ENCODE measurements at regions not wholly inside any gene's neighbourhood (a gene's known extent, or its start where the extent isn't known, plus 50 kb on each side); places are given as distances from the start of the nearest gene placed in this dataset.

DNA sequence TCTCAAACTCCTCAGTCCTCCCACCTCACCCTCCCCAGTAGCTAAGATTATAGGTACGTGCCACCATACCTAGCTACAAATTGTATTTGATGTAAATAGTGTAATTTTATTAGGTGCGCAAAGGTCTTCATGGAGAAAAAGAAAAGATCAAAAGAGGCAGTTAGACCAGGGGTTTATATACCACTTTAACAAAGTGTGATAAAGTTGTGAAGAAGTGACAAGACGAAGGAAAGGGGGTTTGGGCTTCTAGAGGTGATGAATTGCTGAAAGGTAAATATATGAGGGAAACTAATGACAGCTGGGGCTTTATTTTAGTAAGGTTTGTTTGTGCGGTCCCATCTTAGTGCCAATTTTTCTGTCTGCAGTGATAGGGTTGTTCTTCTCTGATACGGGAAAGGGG is 105.3 kb downstream of the CD24 start:
- H3K27ac ChIP-seq (ENCODE audit: extremely low read depth, low read depth, low read length), result no peak overlapping the region
- no peaks in the 10 kb centered on the region for H3K9me3 ChIP-seq (replicated peaks; ENCODE audit: control insufficient read depth, insufficient read depth, low read depth, low read length)
- ChIA-PET POLR2A (interaction anchor here (0.6 kb wide), 2 partner anchors 47 to 1391 kb away, joined by 3 read pairs; partner anchors contain the start of gene SNX3), CTCF (ENCODE audit: low intra/inter-chr PET ratio) (no interaction called here)
- DNase-seq (ENCODE audit: extremely low read depth in 1 of 4, low spot score in 3 of 4) (no peak), FAIRE-seq (no peak), ATAC-seq (no peak)
- TF ChIP-seq SIX5 (IDR thresholded peaks at IDR 0.05; ENCODE audit: borderline replicate concordance in 1 of 2, insufficient read depth in 1 of 2, low read depth in 1 of 2, low read length in 2 of 2) (no peak), POLR2AphosphoS2 (IDR thresholded peaks at IDR 0.05; ENCODE audit: low read length) (no peak), HMG20B (CRISPR knock-in tag; IDR thresholded peaks at IDR 0.05) (no peak)
- TF ChIP-seq, protein P1, sequence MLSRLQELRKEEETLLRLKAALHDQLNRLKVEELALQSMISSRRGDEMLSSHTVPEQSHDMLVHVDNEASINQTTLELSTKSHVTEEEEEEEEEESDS (CRISPR knock-in tag; IDR thresholded peaks at IDR 0.05), result no peak
- peaks cover 0 to 4% of the 10 kb centered on the region in 2 experiments; a peak in 1 of 5 replicates for H3K4me1 ChIP-seq (replicated peaks in 1 of 2; ENCODE audit: control insufficient read depth in 2 of 2, insufficient read depth in 2 of 2, low read length in 2 of 2)
- no peak overlapping the region for H3K4me2 ChIP-seq (ENCODE audit: insufficient read depth, low read length)
- no peaks in the 10 kb centered on the region for H4K20me1 ChIP-seq (replicated peaks; ENCODE audit: control insufficient read depth, insufficient read depth, low read length)
- H2AFZ ChIP-seq (ENCODE audit: low read depth, low read length), result no peak overlapping the region
- no TSS peak for BruUV-seq (replicated peaks)
- no peaks in the 10 kb centered on the region for H3K9me1 ChIP-seq (ENCODE audit: control insufficient read depth, insufficient read depth, low read length)
- H3K36me3 ChIP-seq (ENCODE audit: control insufficient read depth, insufficient read depth, low read length), result no peaks in the 10 kb centered on the region
- H3K4me3 ChIP-seq, result no peak overlapping the region
- H3K79me2 ChIP-seq (ENCODE audit: control insufficient read depth, insufficient read depth, low read length), result no peaks in the 10 kb centered on the region
- H3K9ac ChIP-seq (ENCODE audit: insufficient read depth in 1 of 2, low read depth in 2 of 2, low read length in 2 of 2), result no peak overlapping the region
- in situ Hi-C loops (cut with MboI) (no loop called here), intact Hi-C loops (cut with micrococcal nuclease) (no loop called here)
- WGBS (ENCODE audit: insufficient coverage, low coverage, missing lambda C conversion rate), result 60% methylated on average over 5 of the region's 5 CpGs
- H3K27me3 ChIP-seq (ENCODE audit: control insufficient read depth in 2 of 2, insufficient read depth in 2 of 2, low read length in 2 of 2), result no peaks in the 10 kb centered on the region

GRCh38 chr6:106866875-106867658 is 107.5 kb downstream of the CD24 start:
- no peak for FAIRE-seq
- TF ChIP-seq ESRRA (IDR thresholded peaks at IDR 0.05; ENCODE audit: borderline replicate concordance, low read depth), result no peak
- TF ChIP-seq POLR3A (IDR thresholded peaks at IDR 0.05; ENCODE audit: borderline replicate concordance, extremely low read depth, insufficient read depth, insufficient read length), result no peak
- TF ChIP-seq, protein P2, sequence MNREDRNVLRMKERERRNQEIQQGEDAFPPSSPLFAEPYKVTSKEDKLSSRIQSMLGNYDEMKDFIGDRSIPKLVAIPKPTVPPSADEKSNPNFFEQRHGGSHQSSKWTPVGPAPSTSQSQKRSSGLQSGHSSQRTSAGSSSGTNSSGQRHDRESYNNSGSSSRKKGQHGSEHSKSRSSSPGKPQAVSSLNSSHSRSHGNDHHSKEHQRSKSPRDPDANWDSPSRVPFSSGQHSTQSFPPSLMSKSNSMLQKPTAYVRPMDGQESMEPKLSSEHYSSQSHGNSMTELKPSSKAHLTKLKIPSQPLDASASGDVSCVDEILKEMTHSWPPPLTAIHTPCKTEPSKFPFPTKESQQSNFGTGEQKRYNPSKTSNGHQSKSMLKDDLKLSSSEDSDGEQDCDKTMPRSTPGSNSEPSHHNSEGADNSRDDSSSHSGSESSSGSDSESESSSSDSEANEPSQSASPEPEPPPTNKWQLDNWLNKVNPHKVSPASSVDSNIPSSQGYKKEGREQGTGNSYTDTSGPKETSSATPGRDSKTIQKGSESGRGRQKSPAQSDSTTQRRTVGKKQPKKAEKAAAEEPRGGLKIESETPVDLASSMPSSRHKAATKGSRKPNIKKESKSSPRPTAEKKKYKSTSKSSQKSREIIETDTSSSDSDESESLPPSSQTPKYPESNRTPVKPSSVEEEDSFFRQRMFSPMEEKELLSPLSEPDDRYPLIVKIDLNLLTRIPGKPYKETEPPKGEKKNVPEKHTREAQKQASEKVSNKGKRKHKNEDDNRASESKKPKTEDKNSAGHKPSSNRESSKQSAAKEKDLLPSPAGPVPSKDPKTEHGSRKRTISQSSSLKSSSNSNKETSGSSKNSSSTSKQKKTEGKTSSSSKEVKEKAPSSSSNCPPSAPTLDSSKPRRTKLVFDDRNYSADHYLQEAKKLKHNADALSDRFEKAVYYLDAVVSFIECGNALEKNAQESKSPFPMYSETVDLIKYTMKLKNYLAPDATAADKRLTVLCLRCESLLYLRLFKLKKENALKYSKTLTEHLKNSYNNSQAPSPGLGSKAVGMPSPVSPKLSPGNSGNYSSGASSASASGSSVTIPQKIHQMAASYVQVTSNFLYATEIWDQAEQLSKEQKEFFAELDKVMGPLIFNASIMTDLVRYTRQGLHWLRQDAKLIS (CRISPR knock-in tag; IDR thresholded peaks at IDR 0.05), result no peak

More at GRCh38 chr6:106866875-106867658, 107.5 kb downstream of the CD24 start:
- H3K79me2 ChIP-seq (ENCODE audit: control insufficient read depth, insufficient read depth, low read length), result no peaks in the 10 kb centered on the region
- H3K9ac ChIP-seq (ENCODE audit: insufficient read depth in 1 of 2, low read depth in 2 of 2, low read length in 2 of 2), result no peak overlapping the region
- no peak for ATAC-seq
- no peaks in the 10 kb centered on the region for H3K36me3 ChIP-seq (ENCODE audit: control insufficient read depth, insufficient read depth, low read length)
- no TSS peak for BruUV-seq (replicated peaks)
- H2AFZ ChIP-seq (ENCODE audit: low read depth, low read length), result no peak overlapping the region
- peaks cover 5% of the 10 kb centered on the region; the same call in 1 of the 2 replicates for H3K9me3 ChIP-seq (replicated peaks; ENCODE audit: control insufficient read depth, insufficient read depth, low read depth, low read length)
- no peak overlapping the region for H3K27ac ChIP-seq (ENCODE audit: extremely low read depth, low read depth, low read length)
- DNase-seq (ENCODE audit: extremely low read depth in 1 of 4, low spot score in 3 of 4), result no peak
- POLR2A ChIA-PET, result no interaction called here
- no peaks in the 10 kb centered on the region for H3K27me3 ChIP-seq (ENCODE audit: control insufficient read depth in 2 of 2, insufficient read depth in 2 of 2, low read length in 2 of 2)
- intact Hi-C loops (cut with micrococcal nuclease) (no loop called here), in situ Hi-C loops (cut with MboI) (no loop called here)
- no peaks in the 10 kb centered on the region for H3K9me1 ChIP-seq (ENCODE audit: control insufficient read depth, insufficient read depth, low read length)
- H3K4me1 ChIP-seq (replicated peaks in 1 of 2; ENCODE audit: control insufficient read depth in 2 of 2, insufficient read depth in 2 of 2, low read length in 2 of 2), result peaks cover 0 to 7% of the 10 kb centered on the region in 2 experiments; a peak in 1 of 5 replicates
- CTCF ChIA-PET (ENCODE audit: low intra/inter-chr PET ratio), result no interaction called here
- no peak overlapping the region for H3K4me2 ChIP-seq (ENCODE audit: insufficient read depth, low read length)
- no peaks in the 10 kb centered on the region for H4K20me1 ChIP-seq (replicated peaks; ENCODE audit: control insufficient read depth, insufficient read depth, low read length)
- H3K4me3 ChIP-seq, result no peak overlapping the region
- 57% methylated on average over 15 of the region's 15 CpGs for WGBS (ENCODE audit: insufficient coverage, low coverage, missing lambda C conversion rate)

Data from K562 (cell line).